ENCODE measurements at regions not wholly inside any gene's neighbourhood (a gene's known extent, or its start where the extent isn't known, plus 50 kb on each side); places are given as distances from the start of the nearest gene placed in this dataset.

DNA sequence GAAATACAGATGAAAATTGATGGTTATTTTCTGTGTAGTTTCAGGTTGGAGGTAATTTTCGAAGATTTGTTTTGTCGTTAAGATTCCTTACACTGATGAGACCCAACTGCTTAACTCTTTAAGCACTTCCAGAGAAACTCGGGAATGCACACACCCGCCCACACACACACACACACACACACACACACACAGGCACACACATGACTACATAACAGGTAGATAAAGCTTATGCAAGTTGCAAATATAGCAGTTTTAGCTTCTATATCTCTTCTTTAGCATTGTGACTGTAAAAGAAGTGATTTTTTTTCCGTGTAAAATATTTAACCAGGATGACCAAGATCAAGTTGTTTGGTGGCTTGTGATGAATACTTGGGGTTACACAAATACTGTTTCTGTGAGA, 294.9 kb upstream of the NR2F2 start (continued):
- TF ChIP-seq, protein P1, sequence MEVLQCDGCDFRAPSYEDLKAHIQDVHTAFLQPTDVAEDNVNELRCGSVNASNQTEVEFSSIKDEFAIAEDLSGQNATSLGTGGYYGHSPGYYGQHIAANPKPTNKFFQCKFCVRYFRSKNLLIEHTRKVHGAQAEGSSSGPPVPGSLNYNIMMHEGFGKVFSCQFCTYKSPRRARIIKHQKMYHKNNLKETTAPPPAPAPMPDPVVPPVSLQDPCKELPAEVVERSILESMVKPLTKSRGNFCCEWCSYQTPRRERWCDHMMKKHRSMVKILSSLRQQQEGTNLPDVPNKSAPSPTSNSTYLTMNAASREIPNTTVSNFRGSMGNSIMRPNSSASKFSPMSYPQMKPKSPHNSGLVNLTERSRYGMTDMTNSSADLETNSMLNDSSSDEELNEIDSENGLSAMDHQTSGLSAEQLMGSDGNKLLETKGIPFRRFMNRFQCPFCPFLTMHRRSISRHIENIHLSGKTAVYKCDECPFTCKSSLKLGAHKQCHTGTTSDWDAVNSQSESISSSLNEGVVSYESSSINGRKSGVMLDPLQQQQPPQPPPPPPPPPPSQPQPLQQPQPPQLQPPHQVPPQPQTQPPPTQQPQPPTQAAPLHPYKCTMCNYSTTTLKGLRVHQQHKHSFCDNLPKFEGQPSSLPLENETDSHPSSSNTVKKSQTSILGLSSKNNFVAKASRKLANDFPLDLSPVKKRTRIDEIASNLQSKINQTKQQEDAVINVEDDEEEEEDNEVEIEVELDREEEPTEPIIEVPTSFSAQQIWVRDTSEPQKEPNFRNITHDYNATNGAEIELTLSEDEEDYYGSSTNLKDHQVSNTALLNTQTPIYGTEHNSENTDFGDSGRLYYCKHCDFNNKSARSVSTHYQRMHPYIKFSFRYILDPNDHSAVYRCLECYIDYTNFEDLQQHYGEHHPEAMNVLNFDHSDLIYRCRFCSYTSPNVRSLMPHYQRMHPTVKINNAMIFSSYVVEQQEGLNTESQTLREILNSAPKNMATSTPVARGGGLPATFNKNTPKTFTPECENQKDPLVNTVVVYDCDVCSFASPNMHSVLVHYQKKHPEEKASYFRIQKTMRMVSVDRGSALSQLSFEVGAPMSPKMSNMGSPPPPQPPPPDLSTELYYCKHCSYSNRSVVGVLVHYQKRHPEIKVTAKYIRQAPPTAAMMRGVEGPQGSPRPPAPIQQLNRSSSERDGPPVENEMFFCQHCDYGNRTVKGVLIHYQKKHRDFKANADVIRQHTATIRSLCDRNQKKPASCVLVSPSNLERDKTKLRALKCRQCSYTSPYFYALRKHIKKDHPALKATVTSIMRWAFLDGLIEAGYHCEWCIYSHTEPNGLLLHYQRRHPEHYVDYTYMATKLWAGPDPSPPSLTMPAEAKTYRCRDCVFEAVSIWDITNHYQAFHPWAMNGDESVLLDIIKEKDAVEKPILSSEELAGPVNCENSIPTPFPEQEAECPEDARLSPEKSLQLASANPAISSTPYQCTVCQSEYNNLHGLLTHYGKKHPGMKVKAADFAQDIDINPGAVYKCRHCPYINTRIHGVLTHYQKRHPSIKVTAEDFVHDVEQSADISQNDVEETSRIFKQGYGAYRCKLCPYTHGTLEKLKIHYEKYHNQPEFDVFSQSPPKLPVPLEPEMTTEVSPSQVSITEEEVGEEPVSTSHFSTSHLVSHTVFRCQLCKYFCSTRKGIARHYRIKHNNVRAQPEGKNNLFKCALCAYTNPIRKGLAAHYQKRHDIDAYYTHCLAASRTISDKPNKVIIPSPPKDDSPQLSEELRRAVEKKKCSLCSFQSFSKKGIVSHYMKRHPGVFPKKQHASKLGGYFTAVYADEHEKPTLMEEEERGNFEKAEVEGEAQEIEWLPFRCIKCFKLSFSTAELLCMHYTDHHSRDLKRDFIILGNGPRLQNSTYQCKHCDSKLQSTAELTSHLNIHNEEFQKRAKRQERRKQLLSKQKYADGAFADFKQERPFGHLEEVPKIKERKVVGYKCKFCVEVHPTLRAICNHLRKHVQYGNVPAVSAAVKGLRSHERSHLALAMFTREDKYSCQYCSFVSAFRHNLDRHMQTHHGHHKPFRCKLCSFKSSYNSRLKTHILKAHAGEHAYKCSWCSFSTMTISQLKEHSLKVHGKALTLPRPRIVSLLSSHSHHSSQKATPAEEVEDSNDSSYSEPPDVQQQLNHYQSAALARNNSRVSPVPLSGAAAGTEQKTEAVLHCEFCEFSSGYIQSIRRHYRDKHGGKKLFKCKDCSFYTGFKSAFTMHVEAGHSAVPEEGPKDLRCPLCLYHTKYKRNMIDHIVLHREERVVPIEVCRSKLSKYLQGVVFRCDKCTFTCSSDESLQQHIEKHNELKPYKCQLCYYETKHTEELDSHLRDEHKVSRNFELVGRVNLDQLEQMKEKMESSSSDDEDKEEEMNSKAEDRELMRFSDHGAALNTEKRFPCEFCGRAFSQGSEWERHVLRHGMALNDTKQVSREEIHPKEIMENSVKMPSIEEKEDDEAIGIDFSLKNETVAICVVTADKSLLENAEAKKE (CRISPR knock-in tag; IDR thresholded peaks at IDR 0.05) = no peak

DNA sequence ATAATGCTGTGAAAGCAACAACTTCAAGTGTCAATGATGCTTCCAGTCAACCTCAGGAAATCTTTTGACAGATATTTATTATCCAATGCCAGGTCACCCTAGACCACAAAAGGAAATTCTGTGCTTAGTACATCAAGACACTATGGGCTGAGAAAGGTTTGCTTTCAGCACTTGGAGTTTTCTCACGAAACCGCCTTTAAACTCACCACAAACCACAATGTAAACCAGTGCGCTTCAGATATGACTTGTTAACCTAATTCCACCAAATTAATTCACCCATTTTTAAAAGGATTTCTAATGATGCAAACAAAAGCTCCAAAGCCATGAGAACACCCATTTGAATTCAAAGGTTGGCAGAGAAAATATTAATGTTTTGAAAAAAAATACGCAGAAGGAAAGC, 292.9 kb upstream of the NR2F2 start:
- ATAC-seq = no peak
- H3K27ac Mint-ChIP-seq = no peak overlapping the region
- TF ChIP-seq NANOG (IDR thresholded peaks at IDR 0.05; ENCODE audit: borderline replicate concordance) (no peak), JUNB (IDR thresholded peaks at IDR 0.05; ENCODE audit: unreplicated experiment) (no peak), ZNF331 (CRISPR knock-in tag; IDR thresholded peaks at IDR 0.05; ENCODE audit: low read depth) (no peak)
- TF ChIP-seq, protein P1 (CRISPR knock-in tag; IDR thresholded peaks at IDR 0.05) = no peak
- TF ChIP-seq, protein P2, sequence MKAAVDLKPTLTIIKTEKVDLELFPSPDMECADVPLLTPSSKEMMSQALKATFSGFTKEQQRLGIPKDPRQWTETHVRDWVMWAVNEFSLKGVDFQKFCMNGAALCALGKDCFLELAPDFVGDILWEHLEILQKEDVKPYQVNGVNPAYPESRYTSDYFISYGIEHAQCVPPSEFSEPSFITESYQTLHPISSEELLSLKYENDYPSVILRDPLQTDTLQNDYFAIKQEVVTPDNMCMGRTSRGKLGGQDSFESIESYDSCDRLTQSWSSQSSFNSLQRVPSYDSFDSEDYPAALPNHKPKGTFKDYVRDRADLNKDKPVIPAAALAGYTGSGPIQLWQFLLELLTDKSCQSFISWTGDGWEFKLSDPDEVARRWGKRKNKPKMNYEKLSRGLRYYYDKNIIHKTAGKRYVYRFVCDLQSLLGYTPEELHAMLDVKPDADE (IDR thresholded peaks at IDR 0.05) = no peak

More for the DNA sequence above, 292.9 kb upstream of the NR2F2 start:
- Histone ChIP-seq H3K79me2 (replicated peaks; ENCODE audit: insufficient read depth) (no peaks in the 10 kb centered on the region), H3F3A (replicated peaks; ENCODE audit: low read depth) (no peaks in the 10 kb centered on the region), H2AFZ (no peak overlapping the region), H3K27ac (ENCODE audit: low read depth) (no peak overlapping the region), H4K20me1 (replicated peaks; ENCODE audit: insufficient read depth) (no peaks in the 10 kb centered on the region; the same call in 1 of the 2 replicates), H3K4me2 (no peak overlapping the region), H3K4me1 (ENCODE audit: insufficient read depth) (peaks cover 12% of the 10 kb centered on the region; the same call in 1 of the 2 replicates), H3K9me2 (ENCODE audit: insufficient read depth) (no peaks in the 10 kb centered on the region), H3K36me3 (ENCODE audit: insufficient read depth) (no peaks in the 10 kb centered on the region), H3K27me3 (ENCODE audit: insufficient read depth) (peaks cover 9% of the 10 kb centered on the region), H3K4me3 (no peak overlapping the region)
- H3K9me3 Mint-ChIP-seq = no peaks in the 10 kb centered on the region
- DNase-seq (ENCODE audit: low spot score) = no peak
- H3K4me3 Mint-ChIP-seq = no peak overlapping the region
- H3K4me1 Mint-ChIP-seq = peaks cover 18% of the 10 kb centered on the region
- peaks cover 3% of the 10 kb centered on the region for H3K27me3 Mint-ChIP-seq (ENCODE audit: insufficient read depth, low read depth, poor library complexity)
- H3K36me3 Mint-ChIP-seq (ENCODE audit: low read depth) = no peaks in the 10 kb centered on the region
